GM21619 (cell line): ENCODE measurements at regions not wholly inside any gene's neighbourhood (a gene's known extent, or its start where the extent isn't known, plus 50 kb on each side); places are given as distances from the start of the nearest gene placed in this dataset.
"Not testable (repeated sequence)": the region's sequence is repeated elsewhere in the genome, so short reads cannot be mapped to it uniquely, and the experiment has no call there.

Source experiments
- ATAC-seq: cut with Tn5 transposase; IDR thresholded peaks from one replicate; pipeline ENCODE4 v1.9.1; 2021; ENCODE audit not compliant: unreplicated experiment

DNA sequence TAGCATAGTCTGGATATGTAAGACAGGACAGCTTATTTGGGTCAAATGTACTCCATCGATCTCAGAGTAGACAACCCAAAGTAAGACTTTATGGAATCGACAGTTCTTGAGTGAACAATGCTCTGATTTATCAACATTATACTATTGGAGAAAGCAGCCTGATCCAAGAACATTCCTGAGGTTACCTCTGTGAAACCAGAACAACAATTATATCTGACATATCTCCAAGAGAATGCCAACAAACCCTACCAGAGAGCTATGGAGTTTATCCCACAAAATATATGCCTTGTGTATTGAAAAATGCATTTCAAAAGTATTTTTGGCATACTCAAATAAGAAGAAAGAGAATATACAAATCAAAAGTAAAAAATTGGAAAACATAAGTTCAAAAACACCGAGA, 1985.9 kb downstream of the EFNA5 start:
- ATAC-seq: no peak

DNA sequence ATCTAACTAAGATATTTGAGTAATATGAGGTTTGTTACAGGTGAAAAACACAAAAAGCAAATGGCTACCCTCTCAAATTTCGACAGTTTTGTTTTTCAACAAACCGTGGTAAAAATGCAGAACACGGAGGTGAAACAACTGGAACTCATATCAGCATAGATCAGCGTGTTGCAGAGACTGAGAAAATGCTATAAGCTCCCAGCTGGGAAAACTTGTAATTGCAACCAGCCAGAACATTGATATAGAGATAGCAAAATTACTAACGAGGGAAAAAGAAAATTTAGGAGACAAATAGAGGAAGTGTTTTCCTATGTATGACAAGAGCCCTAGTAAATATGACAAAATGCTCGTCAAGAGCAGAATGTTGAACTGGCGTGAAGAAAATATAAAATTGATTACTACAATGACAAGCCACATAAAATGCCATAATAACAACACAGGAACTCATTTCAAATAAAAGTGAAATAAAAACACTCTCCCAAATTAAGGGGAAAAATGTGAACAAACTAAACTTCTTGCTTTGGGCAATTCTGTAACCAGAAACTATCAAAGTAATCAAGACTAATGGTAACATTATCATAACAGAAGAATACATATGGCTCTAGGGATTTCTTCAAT, 1989.8 kb downstream of the EFNA5 start:
- ATAC-seq: no peak

DNA sequence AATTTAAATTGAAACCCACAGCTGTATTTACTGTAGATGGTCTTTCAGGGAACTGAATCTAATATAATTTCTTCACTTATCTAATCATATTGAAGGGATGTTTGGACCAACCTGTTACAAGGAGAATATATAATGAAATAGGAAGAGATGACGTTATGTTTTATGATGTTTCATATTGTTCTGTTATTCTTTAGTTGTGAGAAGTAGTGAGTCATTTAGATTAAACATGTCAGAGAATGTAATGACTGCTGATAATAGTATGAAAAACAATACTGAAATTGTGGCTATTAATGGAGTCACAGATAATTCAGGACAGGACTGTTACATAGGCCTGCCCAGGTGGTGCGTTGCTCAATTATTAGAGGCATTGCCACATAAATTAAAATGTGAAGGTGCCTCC, 1993.4 kb downstream of the EFNA5 start:
- ATAC-seq: no peak

DNA sequence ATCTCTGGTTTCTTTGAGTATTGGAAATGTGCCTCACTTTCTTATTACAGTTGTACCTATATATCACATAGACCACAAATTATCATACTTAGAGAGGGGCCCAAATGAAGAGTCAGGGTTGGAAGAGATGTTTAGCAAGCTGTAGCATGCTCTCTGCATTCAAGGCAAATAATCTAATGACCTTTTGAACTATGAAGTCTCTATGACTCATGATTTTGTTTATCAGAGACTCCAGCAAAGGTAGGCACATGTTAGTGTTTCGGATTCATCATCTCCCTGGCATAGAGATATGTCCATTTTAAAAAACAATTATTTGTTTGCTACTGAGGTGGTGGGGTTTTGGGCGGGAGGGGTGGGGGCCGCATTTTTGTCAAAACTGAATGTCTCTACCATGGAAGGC, 2000.1 kb downstream of the EFNA5 start:
- no peak for ATAC-seq

DNA sequence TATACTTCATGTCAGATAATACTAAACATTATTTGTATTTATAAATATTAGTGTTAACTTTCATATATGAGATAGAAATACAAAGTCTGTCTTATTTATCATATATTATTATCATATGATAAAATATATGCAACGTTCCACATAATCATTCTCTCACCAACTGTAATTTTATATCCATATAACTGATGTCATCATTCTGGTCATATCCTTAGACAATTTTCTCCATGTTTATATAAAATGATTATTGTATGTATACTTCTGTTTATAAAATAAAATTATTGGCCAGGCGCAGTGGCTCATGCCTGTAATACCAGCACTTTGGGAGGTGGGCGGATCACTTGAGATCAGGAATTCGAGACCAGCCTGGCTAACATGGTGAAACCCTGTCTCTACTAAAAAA, 2007.1 kb downstream of the EFNA5 start:
- ATAC-seq: no peak

DNA sequence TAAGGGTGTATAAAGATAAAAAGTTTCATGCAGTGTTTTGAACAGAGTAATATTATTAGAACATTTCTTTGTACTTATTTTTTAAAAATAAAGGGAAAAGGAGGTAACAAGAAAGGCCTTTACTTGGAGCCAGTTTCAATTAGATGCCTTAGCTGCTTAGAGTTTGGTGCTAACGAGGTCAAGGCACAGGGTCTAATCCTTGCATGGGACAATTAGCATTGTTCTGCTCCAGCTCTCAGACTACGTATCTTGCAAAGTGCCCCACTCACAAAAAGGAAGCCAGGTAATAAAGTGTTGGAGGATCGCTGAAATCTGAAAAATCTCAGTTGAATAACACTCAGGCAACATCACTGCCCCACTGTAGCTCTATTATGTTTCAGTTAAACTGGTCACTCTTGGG, 2011.3 kb downstream of the EFNA5 start:
- no peak for ATAC-seq

DNA sequence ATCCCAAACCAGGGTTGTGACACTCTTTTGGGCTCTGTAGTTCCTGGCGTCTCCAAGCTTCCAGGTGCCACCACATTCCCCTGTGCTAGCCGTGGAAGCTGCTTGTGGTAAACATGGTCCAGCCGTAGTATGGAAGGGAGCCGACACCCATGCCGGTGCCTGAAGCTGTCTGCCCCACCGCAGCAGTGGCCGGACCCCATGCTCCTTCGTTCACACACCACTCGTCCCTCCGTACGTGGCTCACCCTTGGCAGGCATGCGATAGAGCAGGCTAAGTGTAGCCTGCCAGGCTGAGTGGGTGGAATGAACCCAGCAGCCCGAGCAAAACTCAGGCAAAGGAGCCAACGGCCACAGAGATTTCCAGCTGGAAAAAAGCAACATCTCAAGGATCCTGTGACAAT, 2030.4 kb downstream of the EFNA5 start:
- ATAC-seq: no peak

DNA sequence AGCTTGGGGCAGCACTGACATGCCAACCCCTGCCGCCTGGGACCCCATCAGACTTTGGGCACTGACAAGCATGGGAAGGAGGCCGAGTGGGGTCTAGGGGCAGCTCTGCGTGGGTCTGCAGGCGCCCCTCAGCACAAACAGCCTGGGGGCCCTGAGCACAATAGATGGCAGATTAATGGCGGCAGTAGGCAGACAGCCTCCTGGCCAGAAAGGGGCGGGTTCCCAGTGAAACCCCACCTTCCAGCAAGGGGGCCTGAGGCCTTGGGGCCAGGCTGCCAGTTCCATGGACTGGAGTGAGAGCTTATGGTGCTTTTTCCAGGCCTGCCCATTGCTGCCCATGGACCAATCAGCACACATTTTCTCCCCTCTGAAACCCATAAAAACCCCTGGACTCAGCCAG, 2031.2 kb downstream of the EFNA5 start:
- no peak for ATAC-seq

DNA sequence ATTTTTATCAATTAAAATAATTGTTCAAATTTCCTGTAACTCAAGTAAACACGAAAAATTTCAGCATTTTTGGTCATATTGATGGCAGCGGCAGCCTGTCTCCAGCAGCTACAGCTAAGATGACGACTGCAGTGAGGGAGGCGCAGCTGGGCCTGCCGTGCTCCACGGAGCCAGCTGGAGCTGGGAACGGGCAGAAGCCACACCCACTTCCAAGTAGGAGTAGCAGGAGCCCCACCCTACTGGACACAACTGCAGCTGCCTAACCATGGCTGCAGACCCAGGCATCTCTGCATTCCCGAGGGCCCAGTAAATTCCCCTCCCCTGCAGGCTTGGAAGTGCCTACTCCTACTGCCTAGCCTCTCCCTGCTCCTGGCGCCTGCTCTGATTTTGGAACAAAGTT, 2031.7 kb downstream of the EFNA5 start:
- ATAC-seq: no peak

DNA sequence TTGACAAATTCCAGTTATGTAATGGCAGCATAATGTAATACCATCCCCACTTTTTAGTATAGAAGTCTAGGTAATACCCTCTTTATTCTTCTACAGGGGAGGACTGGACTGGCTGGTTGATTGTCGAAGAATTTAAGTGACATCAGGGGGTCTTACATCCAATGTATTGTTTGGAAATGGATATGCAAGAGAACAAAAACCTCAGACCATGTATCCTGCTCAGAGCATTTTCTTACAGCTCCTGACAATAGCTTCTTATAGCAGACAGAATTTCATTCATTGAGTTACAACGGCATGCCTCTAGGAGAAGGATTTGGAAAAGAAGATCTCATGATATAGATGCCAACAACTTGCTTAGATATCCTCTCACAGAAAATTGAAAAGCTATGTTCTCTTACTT, 2032.3 kb downstream of the EFNA5 start:
- ATAC-seq: no peak

DNA sequence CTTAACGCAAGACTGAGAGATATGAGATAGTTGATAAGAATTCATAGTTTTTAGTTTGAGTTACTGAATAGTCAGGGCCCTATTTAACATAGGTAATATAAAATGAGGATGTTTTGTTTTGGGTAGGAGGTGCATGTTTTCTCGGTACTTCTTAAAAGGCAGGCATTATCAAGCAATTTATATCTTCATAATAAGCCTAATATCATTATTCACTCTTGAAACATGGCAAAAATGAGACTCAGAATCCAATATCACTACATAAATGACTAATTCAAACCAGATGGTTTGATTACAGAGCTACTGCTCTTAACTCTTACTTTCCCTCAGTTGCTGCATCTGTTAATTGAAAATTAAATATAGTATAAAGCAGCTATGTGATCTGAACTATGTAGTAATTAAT, 2038.7 kb downstream of the EFNA5 start:
- no peak for ATAC-seq

DNA sequence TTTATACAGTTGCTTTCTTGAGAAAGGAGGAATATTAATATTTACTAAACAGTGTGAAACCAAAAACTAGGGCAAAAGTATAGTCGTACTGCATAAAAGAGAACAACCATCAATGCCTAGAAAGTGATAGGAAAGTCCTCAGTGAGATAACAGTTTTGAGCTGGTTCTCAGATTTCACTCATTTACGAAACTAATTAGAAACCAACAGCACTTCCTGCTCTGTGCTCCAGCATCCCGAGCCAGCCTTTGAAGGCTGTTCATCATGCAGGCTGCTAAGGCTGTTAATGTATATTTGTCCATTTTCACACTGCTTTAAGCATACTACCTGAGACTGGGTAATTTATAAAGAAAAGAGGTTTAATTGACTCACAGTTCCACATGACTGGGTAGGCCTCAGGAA, 2039.9 kb downstream of the EFNA5 start:
- no peak for ATAC-seq

DNA sequence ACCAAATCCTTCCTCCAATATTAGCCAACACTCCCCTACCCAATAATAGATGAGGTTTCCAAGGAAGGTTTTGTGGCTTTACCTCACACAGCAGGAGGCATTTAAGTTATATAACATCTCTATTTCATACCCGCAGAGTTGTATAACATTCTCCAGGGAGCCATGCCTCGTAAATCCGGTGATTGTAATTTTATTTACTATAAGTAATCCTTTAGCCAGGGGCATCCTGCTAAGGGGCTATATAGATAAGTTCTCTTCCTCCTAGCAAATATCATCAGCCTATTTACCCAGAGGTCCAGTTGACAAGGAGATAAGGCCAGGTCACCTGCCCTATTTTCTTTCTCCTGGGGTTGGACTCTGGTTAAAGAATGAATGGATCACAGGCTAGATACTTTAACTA, 2051.0 kb downstream of the EFNA5 start:
- ATAC-seq: no peak

DNA sequence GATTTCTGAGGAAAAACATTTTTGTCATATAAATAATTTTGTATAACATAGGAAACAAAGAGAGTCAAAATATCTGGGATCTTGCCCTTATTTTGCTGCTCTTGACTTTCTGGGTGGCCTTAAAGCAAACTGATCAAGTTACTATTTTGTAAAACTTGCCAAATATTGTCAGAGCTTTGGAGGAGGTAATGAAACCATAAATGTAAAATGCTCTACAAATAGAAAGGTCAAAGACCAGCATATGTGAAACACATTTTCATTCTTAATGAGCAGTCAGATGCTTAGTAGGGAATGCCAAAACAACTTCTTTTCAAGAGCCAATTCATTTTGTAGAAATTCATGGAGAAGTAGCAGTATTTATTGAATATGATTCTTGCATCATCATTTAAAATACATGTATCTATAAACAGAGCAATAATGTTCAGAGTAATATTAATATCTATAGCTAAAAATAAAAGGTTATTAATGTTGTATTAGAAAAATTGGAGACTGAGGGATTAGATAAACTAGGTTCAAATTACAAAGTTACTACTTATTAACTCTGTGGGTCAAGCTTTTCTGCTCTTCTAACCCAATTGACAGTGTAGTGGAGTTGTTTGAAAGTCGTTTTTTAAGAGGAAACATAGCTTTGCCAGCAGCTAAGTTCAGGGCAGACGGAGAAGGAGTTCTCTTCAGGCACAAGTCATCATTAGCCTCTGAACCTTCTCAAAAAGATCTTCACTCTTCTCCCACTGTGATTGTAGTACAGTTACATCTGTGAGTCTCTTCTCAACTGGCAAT, 2053.1 kb downstream of the EFNA5 start:
- ATAC-seq: no peak

DNA sequence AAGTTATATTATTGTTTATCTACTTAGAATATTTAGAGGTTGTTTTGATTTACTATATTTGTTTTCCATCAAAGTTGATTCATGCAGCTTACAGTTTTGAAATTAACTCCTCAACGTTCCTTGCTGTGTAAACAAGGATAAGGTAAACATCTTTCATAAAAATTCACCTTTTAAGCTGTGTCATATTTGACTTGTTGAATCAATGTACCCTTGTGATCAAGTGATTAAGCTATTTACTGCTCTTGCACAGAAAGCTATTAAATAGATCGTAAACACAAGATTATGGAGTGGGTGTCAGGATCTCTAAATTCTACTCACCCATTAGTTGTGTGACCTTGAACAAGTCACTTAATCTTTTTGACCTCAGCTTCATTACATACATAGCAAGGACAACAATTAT, 2054.0 kb upstream of the NUDT12 start:
- ATAC-seq: no peak

DNA sequence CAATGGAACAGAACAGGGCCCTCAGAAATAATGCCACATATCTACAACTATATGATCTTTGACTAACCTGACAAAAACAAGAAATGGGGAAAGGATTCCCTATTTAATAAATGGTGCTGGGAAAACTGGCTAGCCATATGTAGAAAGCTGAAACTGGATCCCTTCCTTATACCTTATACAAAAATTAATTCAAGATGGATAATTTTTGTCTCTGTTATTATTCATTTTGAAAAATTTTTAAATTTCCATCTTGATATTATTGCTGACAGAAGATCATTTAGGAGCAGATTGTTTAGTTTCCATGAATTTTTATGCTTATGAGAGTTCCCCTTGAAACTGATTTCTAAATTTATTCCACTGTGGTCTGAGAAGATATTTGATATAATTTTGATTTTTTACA, 2039.8 kb upstream of the NUDT12 start:
- not testable (repeated sequence) for ATAC-seq

DNA sequence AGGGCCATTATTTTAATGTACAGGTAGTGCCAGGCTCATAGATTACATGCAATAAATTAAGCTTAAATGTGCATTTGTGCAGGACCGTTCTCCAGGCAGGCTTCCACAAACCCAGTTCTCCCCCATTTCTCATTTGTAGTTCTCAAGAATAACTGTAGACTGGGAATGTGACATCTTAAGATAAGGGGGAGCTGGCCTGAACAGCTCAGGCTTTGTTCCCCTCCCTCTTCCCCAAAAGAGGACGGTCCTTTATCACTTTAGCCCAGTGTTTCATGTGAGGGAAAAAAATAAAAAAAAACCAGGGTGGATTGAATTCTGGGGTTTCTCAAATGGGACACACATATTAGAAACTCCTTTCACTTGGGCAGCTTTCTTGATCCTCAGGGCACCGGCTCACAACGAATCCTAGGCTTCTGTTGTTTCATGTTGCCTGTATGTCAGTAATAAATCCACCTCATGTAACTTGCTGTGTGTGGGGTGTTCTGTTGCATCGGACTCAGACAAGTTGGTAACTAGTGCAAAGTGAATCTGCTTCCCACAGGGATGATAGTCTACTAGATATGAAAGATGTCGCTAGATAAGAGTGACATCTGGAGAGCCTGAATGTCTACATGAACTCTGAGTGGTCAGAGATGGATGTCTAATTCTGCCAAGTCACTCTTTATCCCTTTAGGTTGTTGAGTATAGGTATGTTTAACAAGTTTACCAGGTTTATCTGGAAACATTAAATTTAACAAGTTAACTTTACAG, 2030.6 kb upstream of the NUDT12 start:
- no peak for ATAC-seq

DNA sequence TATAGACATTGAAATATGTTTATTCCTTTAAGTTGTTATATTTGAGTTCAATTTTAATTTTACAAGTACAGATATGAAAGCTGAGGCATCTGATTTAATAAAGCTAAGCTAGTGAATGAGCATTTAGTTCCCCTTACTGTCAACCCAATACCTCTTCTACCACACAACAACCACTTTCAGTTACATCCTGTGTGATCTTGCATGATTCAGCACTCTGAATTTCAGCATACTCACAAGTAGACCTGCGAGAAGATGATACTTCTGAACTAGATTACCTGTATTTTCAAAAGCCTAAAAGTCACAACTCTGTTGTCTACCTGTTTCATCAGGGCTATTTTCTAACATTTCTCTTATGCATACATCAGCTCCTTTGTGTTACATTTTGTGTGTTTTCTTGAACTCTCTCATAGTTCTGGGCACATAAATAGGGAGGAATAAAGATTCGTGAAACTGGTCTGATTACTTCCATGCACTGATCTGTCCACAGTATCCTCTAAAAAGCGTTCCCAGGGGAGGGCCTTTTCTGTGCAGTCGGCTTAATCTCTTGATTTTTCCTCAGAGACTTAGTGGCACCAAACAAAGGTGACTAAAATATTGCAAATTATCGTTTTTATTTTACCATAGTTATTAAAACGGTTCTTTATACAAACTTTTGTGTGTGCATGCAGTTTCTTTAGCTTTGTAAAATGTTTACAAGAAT, 2025.5 kb upstream of the NUDT12 start:
- no peak for ATAC-seq

DNA sequence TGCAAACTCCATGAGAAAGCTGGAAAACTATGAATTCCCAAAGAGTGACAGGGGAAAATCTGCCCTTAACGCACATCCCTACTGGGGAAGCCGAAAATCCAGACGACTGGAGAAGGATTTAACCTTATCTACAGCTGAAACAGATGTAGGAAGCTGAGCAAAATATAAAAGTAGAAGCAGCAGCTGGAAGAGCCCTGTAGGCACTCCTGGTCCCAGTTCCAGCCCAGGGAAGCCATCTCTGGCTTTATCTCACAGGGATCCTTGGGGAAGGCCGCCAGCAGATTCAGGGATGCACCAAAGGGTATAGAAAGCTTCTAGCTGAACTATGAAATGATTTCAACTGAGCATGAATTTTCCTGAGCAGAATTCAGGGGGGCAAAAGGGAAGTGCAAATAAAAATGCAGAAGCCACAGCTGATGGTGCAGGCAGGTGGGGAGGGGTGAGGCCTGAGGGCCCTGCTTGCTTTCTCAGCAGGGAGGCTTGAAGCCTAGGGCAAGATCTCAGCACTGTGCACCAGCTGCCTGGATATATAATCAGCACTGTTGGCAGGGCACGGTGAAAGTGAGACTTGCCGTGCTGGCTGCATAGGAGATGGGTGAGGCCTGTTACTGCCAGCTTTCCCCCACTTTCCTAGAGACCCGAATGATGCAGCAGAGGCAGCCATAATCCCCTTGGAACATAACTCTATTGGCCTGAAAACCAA, 2019.5 kb upstream of the NUDT12 start:
- ATAC-seq: no peak

DNA sequence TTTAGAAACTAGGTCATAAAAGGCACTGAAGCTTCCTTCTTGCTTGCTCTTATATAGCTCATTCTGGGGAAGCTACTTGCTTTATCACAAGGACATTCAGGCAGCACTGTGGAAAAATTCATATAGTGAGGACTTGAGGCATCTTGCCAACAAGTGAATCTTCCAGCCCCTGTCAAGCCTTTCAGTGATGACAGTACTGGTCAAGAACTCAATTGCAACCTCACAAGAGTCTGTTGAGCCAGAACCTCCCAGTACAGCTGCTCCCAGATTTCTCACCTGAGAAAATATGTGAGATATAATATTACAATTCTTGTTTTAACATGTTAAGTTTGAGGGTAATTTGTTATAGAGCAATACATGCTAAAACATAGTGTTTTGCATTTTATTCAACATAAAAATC, 2011.0 kb upstream of the NUDT12 start:
- no peak for ATAC-seq

DNA sequence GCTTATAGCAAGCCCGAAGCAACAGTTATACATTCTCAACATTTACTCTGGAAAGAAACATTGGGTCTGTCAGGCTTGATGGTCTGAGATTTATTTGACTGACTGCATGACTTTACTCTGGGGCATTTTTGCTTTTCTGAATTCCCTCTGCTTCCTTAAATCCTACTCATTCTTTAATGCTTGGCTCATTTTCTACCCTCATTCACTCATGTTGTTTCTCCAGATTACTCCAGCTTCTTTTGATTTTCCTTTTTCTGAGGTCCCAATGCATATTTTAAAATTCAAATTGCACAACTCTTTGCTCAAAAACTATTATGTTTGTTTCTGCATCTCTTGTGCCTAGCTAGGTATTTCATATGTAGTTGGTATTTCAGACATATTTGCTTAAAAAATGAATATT, 2002.9 kb upstream of the NUDT12 start:
- ATAC-seq: no peak
